Stimulated activated memory B cell treated with anti-CD40 and anti-IgM and Interleukin-4, amounts not matched to agents 10 μg/mL and 1 μg/mL and 100 μg/mL, for 72 hours (primary cell): ENCODE measurements at regions not wholly inside any gene's neighbourhood (a gene's known extent, or its start where the extent isn't known, plus 50 kb on each side); places are given as distances from the start of the nearest gene placed in this dataset.

Experiments
- ATAC-seq: fragments of 150-1000 bp; cut with Tn5 transposase; 2 replicates; pipeline ENCODE4 v1.10.0; 2021
- H3K27ac Mint-ChIP-seq: one replicate; pipeline ENCODE4 v1.8.0; 2022; ENCODE audit warnings: mild to moderate bottlenecking, mixed read lengths
- H3K27me3 Mint-ChIP-seq: one replicate; pipeline ENCODE4 v1.8.0; 2022; ENCODE audit warnings: mixed read lengths
- H3K36me3 Mint-ChIP-seq: one replicate; pipeline ENCODE4 v1.8.0; 2022; ENCODE audit warnings: mixed read lengths
- H3K4me1 Mint-ChIP-seq: one replicate; pipeline ENCODE4 v1.8.0; 2022; ENCODE audit warnings: mixed read lengths
- H3K4me3 Mint-ChIP-seq: one replicate; pipeline ENCODE4 v1.8.0; 2022; ENCODE audit warnings: mild to moderate bottlenecking, moderate library complexity, mixed read lengths
- H3K9me3 Mint-ChIP-seq: one replicate; pipeline ENCODE4 v1.8.0; 2022; ENCODE audit warnings: mixed read lengths

DNA sequence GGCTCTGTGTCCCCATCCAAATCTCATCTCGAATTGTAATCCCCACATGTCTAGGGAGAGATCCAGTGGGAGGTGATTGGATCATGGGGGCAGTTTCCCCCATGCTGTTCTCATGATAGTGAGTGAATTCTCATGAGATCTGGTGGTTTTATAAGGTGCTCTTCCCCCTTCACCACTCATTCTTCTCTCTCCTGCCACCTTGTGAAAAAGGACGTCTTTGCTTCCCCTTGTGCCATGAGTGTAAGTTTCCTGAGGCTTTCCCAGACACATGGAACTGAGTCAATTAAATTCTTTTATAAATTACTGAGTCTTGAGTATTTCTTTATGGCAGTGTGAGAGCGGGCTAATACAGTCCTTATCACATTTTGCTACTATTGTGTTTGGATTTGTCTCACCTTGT, 177.6 kb upstream of the SLC39A10 start:
- no peak overlapping the region for H3K27ac Mint-ChIP-seq
- no peak overlapping the region for H3K4me3 Mint-ChIP-seq
- H3K27me3 Mint-ChIP-seq = no peaks in the 10 kb centered on the region
- peaks cover 12% of the 10 kb centered on the region for H3K36me3 Mint-ChIP-seq
- H3K9me3 Mint-ChIP-seq = peaks cover 3% of the 10 kb centered on the region
- ATAC-seq = no peak
- peaks cover 10% of the 10 kb centered on the region for H3K4me1 Mint-ChIP-seq

DNA sequence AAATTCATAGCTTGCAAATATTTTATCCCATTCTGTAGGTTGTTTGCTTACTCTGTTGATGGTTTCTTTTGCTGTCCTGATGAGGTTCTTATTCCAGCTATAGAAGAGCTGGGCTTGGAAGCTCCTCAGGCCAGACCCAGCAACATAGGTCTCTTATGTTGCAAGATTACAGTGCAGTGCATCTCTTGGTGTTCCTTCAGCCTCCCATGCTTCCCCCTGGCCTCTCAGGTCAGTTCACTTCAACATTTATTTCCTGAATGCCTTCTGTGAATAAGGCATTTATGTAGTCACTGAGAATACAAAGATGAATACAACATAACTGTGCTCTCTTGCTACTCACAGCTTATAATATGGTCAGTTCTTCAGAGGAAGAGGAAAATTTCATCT, 179.0 kb upstream of the SLC39A10 start:
- Mint-ChIP-seq H3K36me3 (peaks cover 12% of the 10 kb centered on the region), H3K4me1 (peaks cover 10% of the 10 kb centered on the region), H3K9me3 (peaks cover 3% of the 10 kb centered on the region), H3K4me3 (no peak overlapping the region), H3K27ac (no peak overlapping the region), H3K27me3 (no peaks in the 10 kb centered on the region)
- no peak for ATAC-seq

DNA sequence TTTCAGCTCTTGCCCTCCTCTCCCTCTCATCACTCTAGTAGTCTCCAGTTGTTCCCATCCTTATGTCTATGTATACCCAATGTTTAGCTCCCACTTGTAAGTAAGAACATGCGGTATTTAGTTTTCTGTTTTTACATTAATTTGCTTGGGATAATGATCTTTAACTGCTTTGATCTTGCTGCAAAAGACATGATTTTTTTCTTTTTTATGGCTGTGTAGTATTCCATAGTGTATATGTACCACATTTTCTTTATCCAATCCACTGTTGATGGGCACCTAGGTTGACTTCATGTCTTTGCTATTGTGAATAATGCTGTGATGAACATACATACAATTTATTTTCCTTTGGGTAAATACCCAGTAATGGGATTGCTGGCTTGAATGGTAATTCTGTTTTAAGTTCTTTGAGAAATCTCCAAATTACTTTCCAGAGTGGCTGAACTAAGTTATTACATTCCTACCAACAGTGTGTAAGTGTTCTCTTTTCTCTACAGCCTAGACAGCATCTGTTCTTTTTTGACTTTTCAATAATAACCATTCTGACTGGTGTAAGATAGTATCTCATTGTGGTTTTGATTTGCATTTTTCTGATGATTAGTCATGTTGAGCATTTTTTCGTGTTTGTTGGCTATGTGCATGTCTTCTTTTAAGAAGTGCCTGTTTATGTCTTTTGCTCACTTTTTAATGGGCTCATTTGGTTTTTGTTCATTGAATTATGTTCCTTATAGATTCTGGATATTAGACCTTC, 179.6 kb upstream of the SLC39A10 start:
- peaks cover 3% of the 10 kb centered on the region for H3K9me3 Mint-ChIP-seq
- H3K27ac Mint-ChIP-seq = no peak overlapping the region
- no peak overlapping the region for H3K4me3 Mint-ChIP-seq
- ATAC-seq = no peak
- no peaks in the 10 kb centered on the region for H3K27me3 Mint-ChIP-seq
- peaks cover 12% of the 10 kb centered on the region for H3K36me3 Mint-ChIP-seq
- H3K4me1 Mint-ChIP-seq = peaks cover 10% of the 10 kb centered on the region

DNA sequence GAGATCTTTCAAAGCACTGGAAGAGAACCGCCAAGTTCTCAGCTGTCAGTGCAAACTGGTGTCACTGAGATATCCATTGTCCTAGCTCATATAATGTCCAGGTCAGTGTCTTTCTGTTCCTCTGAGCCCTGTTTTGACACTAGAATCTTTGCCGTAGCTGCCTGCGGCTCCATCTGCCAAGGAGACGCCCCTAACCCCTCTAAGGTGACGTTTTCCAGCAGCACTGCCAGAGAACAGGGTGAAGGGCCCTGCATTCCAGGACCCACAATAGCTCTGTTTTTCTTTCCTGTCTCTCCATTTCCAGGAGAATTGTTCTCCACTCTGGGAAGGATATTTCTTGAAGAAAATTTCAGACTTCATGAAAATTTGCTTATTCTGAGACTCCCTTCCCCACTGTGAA, 181.7 kb upstream of the SLC39A10 start:
- H3K27me3 Mint-ChIP-seq = no peaks in the 10 kb centered on the region
- H3K4me1 Mint-ChIP-seq = peaks cover 10% of the 10 kb centered on the region

DNA sequence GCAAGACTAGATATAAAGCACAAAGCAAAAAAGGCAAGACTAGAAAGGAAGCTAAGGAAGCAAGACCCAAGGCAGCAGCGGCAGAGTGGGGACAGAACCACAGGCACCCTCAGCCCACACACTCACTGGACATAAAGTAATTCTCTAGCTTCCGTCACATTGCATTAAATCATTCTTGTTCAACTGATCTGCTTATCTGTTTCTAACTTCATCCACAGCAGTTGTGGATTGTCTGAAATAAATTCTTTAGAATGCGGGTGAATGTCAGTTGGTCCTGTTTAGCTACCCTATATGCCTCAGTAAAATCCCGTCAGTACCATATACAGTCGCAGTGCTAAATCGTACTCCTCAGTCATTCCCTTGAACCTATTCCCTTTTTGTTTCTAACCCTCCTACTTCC, 183.2 kb upstream of the SLC39A10 start:
- Mint-ChIP-seq H3K4me1 (peaks cover 14% of the 10 kb centered on the region), H3K36me3 (peaks cover 7% of the 10 kb centered on the region), H3K9me3 (peaks cover 3% of the 10 kb centered on the region), H3K27ac (no peak overlapping the region), H3K27me3 (no peaks in the 10 kb centered on the region), H3K4me3 (no peak overlapping the region)
- ATAC-seq = no peak

More for the DNA sequence above, 181.7 kb upstream of the SLC39A10 start:
- H3K27ac Mint-ChIP-seq = no peak overlapping the region
- H3K36me3 Mint-ChIP-seq = peaks cover 12% of the 10 kb centered on the region
- ATAC-seq = no peak
- H3K9me3 Mint-ChIP-seq = peaks cover 3% of the 10 kb centered on the region
- H3K4me3 Mint-ChIP-seq = no peak overlapping the region

DNA sequence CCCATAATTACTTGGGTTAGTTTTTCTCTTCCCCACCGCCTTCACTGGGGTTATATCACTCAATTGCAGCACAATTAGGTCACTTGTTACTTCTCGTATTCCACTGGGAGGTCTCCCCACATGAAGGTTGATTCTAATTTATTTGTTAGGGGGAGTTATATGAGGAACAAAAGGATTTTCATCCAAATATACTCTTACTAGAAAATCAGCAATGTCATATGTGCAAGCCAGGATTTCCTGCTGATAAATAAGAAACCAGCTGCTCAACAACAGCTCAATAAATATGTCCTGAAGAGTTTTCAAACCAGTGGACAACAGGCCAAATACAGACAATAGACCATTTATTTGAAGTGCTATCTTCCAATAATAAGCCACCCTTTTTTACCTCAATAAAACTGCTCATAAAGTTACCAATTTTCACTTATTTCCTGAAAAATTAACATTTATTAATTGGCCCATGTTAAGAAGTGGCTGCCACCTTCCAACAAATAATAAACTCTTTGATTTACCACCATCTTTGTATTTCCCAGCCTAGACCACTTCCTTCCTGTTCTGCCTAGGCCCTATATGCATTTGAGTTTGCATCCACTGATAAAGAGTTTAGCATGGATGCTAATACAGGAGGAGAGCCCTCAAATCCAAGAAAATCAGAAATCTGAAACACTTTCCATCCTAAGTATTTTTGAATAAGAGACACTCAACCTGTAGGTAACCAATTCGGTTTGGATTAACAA, 184.4 kb upstream of the SLC39A10 start:
- no peak for ATAC-seq
- no peak overlapping the region for H3K4me3 Mint-ChIP-seq

DNA sequence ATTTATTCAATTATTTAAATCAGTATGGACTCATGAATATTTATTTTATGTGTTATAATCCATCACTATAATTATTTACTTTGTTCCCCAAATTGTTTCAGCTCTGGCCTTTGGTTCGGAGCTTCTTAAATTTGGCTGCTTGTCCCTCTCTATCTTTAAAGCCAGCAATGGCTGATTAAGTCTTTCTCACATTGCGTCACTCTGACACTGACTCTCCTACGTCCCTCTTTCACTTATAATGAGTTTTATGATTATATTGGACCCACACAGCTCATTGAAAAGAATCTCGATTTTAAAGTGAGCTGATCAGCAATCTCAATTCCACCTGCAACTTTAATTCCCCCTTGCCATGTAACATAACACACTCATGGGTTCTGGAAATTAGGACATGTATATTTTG, 185.2 kb upstream of the SLC39A10 start:
- Mint-ChIP-seq H3K36me3 (peaks cover 5% of the 10 kb centered on the region), H3K27ac (no peak overlapping the region), H3K4me3 (no peak overlapping the region), H3K27me3 (no peaks in the 10 kb centered on the region), H3K9me3 (peaks cover 3% of the 10 kb centered on the region), H3K4me1 (peaks cover 16% of the 10 kb centered on the region)
- ATAC-seq = no peak

More for the DNA sequence above, 184.4 kb upstream of the SLC39A10 start:
- no peak overlapping the region for H3K27ac Mint-ChIP-seq
- peaks cover 6% of the 10 kb centered on the region for H3K36me3 Mint-ChIP-seq
- H3K4me1 Mint-ChIP-seq = peaks cover 19% of the 10 kb centered on the region
- peaks cover 3% of the 10 kb centered on the region for H3K9me3 Mint-ChIP-seq
- H3K27me3 Mint-ChIP-seq = no peaks in the 10 kb centered on the region

DNA sequence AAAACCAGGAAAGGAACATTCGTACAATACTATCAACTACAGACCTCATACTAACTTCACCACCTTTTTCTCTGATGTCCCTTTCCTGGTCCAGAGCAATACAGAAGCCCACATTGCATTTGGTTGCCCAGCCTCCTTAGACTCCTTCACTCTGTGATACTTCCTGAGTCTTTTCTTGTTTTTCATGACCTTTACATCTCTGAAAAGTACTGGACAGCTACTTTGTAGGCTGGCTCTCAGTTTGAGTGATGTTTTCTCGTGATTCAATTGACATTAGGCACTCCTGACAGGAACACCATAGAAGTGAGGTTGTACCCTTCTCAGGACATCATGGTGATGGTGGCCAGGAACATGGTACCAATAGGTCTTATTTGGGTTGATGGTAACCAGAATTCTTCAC, 185.9 kb upstream of the SLC39A10 start:
- no peaks in the 10 kb centered on the region for H3K27me3 Mint-ChIP-seq
- H3K4me3 Mint-ChIP-seq = no peak overlapping the region
- H3K9me3 Mint-ChIP-seq = peaks cover 3% of the 10 kb centered on the region
- peaks cover 16% of the 10 kb centered on the region for H3K4me1 Mint-ChIP-seq
- H3K27ac Mint-ChIP-seq = no peak overlapping the region
- H3K36me3 Mint-ChIP-seq = peaks cover 7% of the 10 kb centered on the region
- ATAC-seq = no peak

DNA sequence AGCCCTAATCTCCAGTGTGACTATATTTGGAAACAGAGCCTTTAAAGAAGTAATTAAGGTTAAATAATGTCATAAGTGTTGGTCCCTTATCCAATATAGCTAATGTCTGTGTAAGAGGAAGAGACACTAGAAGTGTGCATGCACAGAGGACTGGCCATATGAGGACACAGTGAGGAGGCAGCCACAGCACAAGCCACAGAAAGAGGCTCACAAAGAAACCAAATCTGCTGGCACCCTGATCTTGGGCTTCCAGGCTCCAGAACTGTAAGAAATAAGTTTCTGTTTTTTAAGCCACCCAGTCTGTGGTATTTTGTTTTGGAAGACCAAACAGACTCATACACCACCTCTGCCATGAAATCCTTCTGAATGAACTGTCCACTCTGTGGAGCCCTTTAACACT, 186.4 kb upstream of the SLC39A10 start:
- peaks cover 12% of the 10 kb centered on the region for H3K36me3 Mint-ChIP-seq

DNA sequence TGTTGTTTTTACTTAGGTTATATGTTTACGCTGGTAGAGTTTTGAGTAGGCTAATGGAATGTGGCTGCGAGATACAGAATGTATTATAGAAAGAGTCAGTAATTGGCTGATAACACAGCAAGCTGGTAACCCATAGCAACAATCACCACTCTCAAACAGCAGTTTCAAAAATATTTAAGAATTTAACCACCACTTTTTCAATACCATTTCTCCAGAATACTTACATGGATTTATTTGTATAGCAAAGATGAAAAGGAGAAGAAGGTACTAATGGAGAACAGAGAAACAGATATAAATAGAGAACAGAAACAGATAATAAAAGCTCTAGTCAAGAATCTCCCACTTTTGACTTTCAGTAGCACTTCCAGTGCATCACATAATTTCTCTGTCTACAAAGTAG, 188.3 kb upstream of the SLC39A10 start:
- Mint-ChIP-seq H3K27me3 (no peaks in the 10 kb centered on the region), H3K36me3 (peaks cover 13% of the 10 kb centered on the region), H3K9me3 (peaks cover 9% of the 10 kb centered on the region), H3K27ac (no peak overlapping the region), H3K4me3 (no peak overlapping the region), H3K4me1 (peaks cover 16% of the 10 kb centered on the region)
- peak; percentile 73 for ATAC-seq

More for the DNA sequence above, 186.4 kb upstream of the SLC39A10 start:
- Mint-ChIP-seq H3K9me3 (peaks cover 7% of the 10 kb centered on the region), H3K27ac (no peak overlapping the region), H3K27me3 (no peaks in the 10 kb centered on the region), H3K4me1 (peaks cover 16% of the 10 kb centered on the region), H3K4me3 (no peak overlapping the region)
- ATAC-seq = no peak

DNA sequence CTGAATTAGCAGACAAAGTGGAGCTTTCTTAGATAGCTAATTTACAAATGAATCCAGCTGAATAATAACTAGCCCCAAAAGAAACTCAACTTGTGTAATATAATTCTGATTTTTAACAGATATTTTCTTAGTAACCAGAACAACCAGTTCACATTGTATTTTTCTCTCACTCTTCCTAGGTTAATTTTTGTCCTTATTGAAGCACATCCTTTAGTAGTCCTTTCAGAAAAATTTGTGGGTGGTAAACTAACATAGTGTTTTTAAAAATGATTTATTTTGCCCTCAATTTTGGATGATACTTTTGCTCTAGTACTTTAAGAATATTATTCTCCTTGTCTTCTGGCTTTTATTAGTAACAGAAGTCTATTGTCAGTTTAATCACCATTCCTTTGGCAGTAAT, 190.6 kb upstream of the SLC39A10 start:
- Mint-ChIP-seq H3K4me1 (peaks cover 16% of the 10 kb centered on the region), H3K36me3 (peaks cover 13% of the 10 kb centered on the region), H3K4me3 (no peak overlapping the region), H3K9me3 (peaks cover 9% of the 10 kb centered on the region), H3K27me3 (no peaks in the 10 kb centered on the region), H3K27ac (no peak overlapping the region)
- ATAC-seq = no peak

DNA sequence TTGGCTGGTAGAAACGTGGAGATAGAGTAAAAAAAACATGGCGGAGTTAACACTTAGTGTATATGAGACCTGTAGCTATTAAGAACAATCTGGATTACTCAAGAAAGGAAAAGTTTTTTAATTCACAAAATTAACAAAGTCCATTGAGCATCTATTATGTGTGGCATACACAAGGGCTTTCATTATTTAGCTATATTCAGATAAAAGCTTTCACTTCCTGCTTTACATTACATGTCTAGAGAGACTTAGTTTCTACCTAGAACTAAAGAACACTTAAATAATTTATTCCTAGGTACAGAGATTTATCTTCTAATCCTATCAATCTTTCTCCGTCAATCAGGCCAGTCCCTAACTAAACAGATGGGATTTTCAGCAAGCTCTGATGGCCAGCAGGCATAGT, 196.0 kb upstream of the SLC39A10 start:
- Mint-ChIP-seq H3K4me3 (no peak overlapping the region), H3K27me3 (no peaks in the 10 kb centered on the region), H3K27ac (no peak overlapping the region), H3K4me1 (no peaks in the 10 kb centered on the region), H3K36me3 (peaks cover 5% of the 10 kb centered on the region), H3K9me3 (peaks cover 11% of the 10 kb centered on the region)
- no peak for ATAC-seq

DNA sequence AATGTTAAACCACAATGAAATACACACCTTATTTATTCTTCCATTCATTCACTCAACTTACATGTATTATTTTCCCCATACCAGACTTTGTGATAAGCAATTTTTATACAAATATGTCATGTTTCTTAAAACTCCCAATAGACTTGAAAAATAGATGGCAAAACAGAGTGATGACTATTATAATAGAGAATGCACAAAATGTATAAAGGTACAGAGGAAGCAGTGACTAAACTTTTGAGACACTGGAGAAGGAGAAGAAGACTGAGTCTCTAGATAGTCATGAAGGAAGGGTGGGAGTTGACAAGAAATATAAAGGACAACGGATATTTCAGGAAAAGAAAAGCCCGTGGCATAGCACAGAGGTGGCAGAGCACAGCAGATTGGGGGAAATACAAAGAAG, 198.1 kb upstream of the SLC39A10 start:
- Mint-ChIP-seq H3K9me3 (peaks cover 6% of the 10 kb centered on the region), H3K4me3 (no peak overlapping the region), H3K27ac (no peak overlapping the region), H3K4me1 (peaks cover 4% of the 10 kb centered on the region), H3K27me3 (no peaks in the 10 kb centered on the region), H3K36me3 (no peaks in the 10 kb centered on the region)
- ATAC-seq = no peak

DNA sequence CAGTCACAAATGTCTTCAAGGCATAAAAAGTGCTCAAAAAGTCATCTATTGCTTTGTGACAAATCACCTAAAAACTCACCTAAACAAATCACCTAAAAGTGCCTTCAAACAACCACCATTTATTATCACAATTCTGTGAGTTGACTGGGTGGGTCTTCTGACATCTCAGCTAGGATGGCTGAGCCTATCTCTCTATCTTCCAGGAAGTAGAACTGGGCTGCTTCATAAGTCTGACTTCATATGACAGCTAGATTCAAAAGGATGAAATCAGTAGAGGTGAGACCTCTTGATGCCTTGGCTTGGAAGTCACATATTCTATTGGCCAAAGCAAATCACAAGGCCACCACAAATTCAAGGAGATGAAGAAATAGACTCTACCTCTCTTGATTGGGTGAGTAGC, 199.2 kb upstream of the SLC39A10 start:
- Mint-ChIP-seq H3K27me3 (no peaks in the 10 kb centered on the region), H3K27ac (no peak overlapping the region), H3K36me3 (no peaks in the 10 kb centered on the region), H3K4me3 (no peak overlapping the region), H3K9me3 (peaks cover 6% of the 10 kb centered on the region), H3K4me1 (peaks cover 5% of the 10 kb centered on the region)
- no peak for ATAC-seq

DNA sequence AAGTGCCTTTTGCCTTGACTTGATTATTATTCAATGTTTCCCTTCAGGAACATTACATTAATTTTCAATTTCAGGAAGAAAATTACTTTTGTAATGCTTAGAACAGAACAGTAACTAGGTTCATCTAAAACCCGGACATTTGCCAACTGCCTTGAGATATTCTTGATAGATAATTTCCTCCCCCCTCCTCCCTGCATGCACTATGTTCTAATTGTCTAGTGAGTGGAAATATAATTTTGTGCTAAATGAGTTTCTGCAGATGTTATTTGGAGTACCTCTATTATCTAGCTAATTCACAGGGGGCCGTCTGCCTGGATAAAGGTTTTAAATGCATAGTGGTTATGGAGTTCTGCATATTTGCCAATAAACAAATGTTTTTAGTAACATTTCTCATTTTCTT, 200.3 kb upstream of the SLC39A10 start:
- peaks cover 6% of the 10 kb centered on the region for H3K9me3 Mint-ChIP-seq
- no peaks in the 10 kb centered on the region for H3K27me3 Mint-ChIP-seq
- no peak for ATAC-seq

DNA sequence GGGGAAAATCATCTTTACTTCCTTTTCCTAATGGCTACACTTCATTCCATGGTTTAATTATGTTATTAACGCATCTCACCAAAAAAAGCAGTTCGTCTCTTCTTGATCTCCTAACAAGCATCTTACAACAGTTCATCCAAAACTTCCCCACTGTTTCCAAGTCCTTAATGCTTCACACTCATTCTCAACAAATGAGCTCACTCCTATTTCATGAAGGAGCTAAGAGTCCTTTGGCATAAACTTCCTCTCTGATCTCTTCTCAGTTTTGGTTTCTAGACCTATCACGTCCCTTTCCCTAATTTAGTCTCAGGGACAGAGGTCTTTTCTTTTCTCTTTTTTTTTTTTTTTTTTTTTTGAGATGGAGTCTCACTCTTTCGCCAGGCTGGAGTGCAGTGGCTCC, 205.9 kb upstream of the SLC39A10 start:
- no peak for ATAC-seq
- Mint-ChIP-seq H3K27ac (no peak overlapping the region), H3K36me3 (no peaks in the 10 kb centered on the region), H3K9me3 (no peaks in the 10 kb centered on the region), H3K4me1 (peaks cover 5% of the 10 kb centered on the region), H3K27me3 (no peaks in the 10 kb centered on the region), H3K4me3 (no peak overlapping the region)

More for the DNA sequence above, 200.3 kb upstream of the SLC39A10 start:
- Mint-ChIP-seq H3K4me1 (peaks cover 5% of the 10 kb centered on the region), H3K4me3 (no peak overlapping the region), H3K36me3 (no peaks in the 10 kb centered on the region), H3K27ac (no peak overlapping the region)
